K562 (cell line): ENCODE measurements at regions not wholly inside any gene's neighbourhood (a gene's known extent, or its start where the extent isn't known, plus 50 kb on each side); places are given as distances from the start of the nearest gene placed in this dataset.

Experiments used
- CBX8 ChIP-seq: fragments of 200-600 bp; sonication (generic); IDR thresholded peaks from 2 replicates; pipeline ENCODE4 v1.6.1; 2012; ENCODE audit warnings: borderline replicate concordance, mixed run types, low read depth, mild to moderate bottlenecking, moderate library complexity, mixed read lengths, low read length, control low read depth, inconsistent platforms; ENCODE audit not compliant: poor library complexity, severe bottlenecking; ENCODE audit errors: extremely low read depth
- FOXM1 ChIP-seq, 2 experiments: fragments of 450-650 bp in 1 of 2; sonication (generic) in 1 of 2; formaldehyde crosslinking in 1 of 2; IDR thresholded peaks; 2 replicates each; pipeline versions ENCODE4 v1.6.1 to v1.9.0; 2017 to 2022; ENCODE audit warnings: low read depth in 2 of 2, mild to moderate bottlenecking in 2 of 2, missing genetic modification reagents in 1 of 2, moderate library complexity in 1 of 2
- NCOA1 ChIP-seq: fragments of 450-650 bp; IDR thresholded peaks from 2 replicates; pipeline ENCODE4 v1.6.1; 2016; ENCODE audit warnings: low read depth
- NFIC ChIP-seq: fragments of 450-650 bp; IDR thresholded peaks from 2 replicates; pipeline ENCODE4 v1.6.1; 2017; ENCODE audit warnings: mild to moderate bottlenecking, inconsistent platforms
- POLR2A ChIP-seq: fragments of 450-650 bp; conservative IDR thresholded peaks from 2 replicates; pipeline ENCODE4 v1.6.1; 2016
- RBBP5 ChIP-seq: fragments of 200-600 bp; sonication (generic); IDR thresholded peaks from 2 replicates; pipeline ENCODE4 v1.6.1; 2012; ENCODE audit warnings: borderline replicate concordance, mild to moderate bottlenecking, low read length, control low read depth, inconsistent platforms; ENCODE audit not compliant: insufficient read depth, poor library complexity, severe bottlenecking
- RCOR1 ChIP-seq, 2 experiments: IDR thresholded peaks; 2 replicates each; pipeline ENCODE4 v1.6.1; 2012; ENCODE audit warnings: low read depth in 2 of 2, low read length in 2 of 2, borderline replicate concordance in 1 of 2, improper control_type of control experiment in 1 of 2
- TEAD4 ChIP-seq, 2 experiments: sonication (generic) in 1 of 2; formaldehyde crosslinking in 1 of 2; IDR thresholded peaks; 2 replicates each; pipeline versions ENCODE4 v1.6.1 to v1.8.0; 2012 to 2022; ENCODE audit warnings: borderline replicate concordance in 1 of 2, inconsistent platforms in 1 of 2, low read length in 1 of 2, mild to moderate bottlenecking in 1 of 2, missing genetic modification reagents in 1 of 2
- ZNF124 ChIP-seq: sonication (generic); formaldehyde crosslinking; IDR thresholded peaks from 2 replicates; pipeline ENCODE4 v1.8.1; 2022; ENCODE audit warnings: missing genetic modification reagents
- ZNF668 ChIP-seq: fragments of 250-450 bp; sonication (Bioruptor Pico); IDR thresholded peaks from 2 replicates; pipeline ENCODE4 v1.8.0; 2022; ENCODE audit warnings: mild to moderate bottlenecking, inconsistent platforms
- TF ChIP-seq, protein P1 (sequence below): fragments of 250-450 bp; sonication (Bioruptor Pico); IDR thresholded peaks from 2 replicates; pipeline ENCODE4 v1.8.0; 2022; ENCODE audit warnings: moderate library complexity, mild to moderate bottlenecking, inconsistent platforms

- no peak for TF ChIP-seq RCOR1 (IDR thresholded peaks at IDR 0.05; ENCODE audit: borderline replicate concordance in 1 of 2, low read depth in 2 of 2, low read length in 2 of 2)
- no peak for TF ChIP-seq FOXM1 (IDR thresholded peaks at IDR 0.05; ENCODE audit: low read depth)
- TF ChIP-seq FOXM1 (CRISPR knock-in tag; IDR thresholded peaks at IDR 0.05; ENCODE audit: low read depth), result no peak
- no peak for TF ChIP-seq POLR2A
- no peak for TF ChIP-seq ZNF668
- TF ChIP-seq CBX8, result no peak
- no peak for TF ChIP-seq ZNF124 (CRISPR knock-in tag)
- TF ChIP-seq, protein P1, sequence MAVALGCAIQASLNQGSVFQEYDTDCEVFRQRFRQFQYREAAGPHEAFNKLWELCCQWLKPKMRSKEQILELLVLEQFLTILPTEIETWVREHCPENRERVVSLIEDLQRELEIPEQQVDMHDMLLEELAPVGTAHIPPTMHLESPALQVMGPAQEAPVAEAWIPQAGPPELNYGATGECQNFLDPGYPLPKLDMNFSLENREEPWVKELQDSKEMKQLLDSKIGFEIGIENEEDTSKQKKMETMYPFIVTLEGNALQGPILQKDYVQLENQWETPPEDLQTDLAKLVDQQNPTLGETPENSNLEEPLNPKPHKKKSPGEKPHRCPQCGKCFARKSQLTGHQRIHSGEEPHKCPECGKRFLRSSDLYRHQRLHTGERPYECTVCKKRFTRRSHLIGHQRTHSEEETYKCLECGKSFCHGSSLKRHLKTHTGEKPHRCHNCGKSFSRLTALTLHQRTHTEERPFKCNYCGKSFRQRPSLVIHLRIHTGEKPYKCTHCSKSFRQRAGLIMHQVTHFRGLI (CRISPR knock-in tag), result no peak
- TF ChIP-seq RBBP5, result no peak
- TF ChIP-seq NFIC, result no peak
- no peak for TF ChIP-seq TEAD4 (IDR thresholded peaks at IDR 0.05; ENCODE audit: low read length)
- TF ChIP-seq TEAD4 (CRISPR knock-in tag; IDR thresholded peaks at IDR 0.05; ENCODE audit: borderline replicate concordance), result no peak
- TF ChIP-seq NCOA1, result no peak
These were observed 53.5 kb upstream of the ABL1 start for GRCh38 chr9:130781569-130781968.
